ENCODE measurements at regions not wholly inside any gene's neighbourhood (a gene's known extent, or its start where the extent isn't known, plus 50 kb on each side); places are given as distances from the start of the nearest gene placed in this dataset.

GRCh38 chr13:108018371-108018870 lies 196.9 kb downstream of the LIG4 start:
- TF ChIP-seq CTCF (IDR thresholded peaks at IDR 0.05) (no peak), POLR2A (IDR thresholded peaks at IDR 0.05) (no peak)

Measured in thyroid gland (tissue), 4 donors.